ENCODE measurements at regions not wholly inside any gene's neighbourhood (a gene's known extent, or its start where the extent isn't known, plus 50 kb on each side); places are given as distances from the start of the nearest gene placed in this dataset.

DNA sequence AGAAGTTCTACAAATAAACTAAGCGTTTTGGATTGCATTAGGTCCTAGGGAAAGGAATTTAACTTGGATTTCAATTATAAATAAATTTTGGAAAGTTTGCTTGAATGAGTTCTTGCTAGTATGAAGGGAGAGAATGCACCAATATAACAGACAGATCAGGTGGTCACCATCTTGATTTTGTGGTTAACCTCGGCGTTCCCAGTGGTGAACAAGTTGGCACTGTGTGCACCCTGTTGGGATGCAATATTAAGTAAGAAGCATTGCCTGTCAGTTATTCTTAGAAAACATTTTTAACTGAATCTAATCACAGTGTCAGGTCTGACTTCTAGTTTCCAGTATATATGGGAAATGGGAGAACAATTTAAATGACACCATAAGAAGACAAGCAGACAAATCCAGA is 673.4 kb downstream of the SLC4A3 start:
- TF ChIP-seq, protein P1, sequence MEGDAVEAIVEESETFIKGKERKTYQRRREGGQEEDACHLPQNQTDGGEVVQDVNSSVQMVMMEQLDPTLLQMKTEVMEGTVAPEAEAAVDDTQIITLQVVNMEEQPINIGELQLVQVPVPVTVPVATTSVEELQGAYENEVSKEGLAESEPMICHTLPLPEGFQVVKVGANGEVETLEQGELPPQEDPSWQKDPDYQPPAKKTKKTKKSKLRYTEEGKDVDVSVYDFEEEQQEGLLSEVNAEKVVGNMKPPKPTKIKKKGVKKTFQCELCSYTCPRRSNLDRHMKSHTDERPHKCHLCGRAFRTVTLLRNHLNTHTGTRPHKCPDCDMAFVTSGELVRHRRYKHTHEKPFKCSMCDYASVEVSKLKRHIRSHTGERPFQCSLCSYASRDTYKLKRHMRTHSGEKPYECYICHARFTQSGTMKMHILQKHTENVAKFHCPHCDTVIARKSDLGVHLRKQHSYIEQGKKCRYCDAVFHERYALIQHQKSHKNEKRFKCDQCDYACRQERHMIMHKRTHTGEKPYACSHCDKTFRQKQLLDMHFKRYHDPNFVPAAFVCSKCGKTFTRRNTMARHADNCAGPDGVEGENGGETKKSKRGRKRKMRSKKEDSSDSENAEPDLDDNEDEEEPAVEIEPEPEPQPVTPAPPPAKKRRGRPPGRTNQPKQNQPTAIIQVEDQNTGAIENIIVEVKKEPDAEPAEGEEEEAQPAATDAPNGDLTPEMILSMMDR (IDR thresholded peaks at IDR 0.05; ENCODE audit: insufficient read depth, low read depth, low read length): no peak
- no peak for TF ChIP-seq EZH2 (IDR thresholded peaks at IDR 0.05; ENCODE audit: insufficient read depth, low read length)
